ENCODE measurements at regions not wholly inside any gene's neighbourhood (a gene's known extent, or its start where the extent isn't known, plus 50 kb on each side); places are given as distances from the start of the nearest gene placed in this dataset.

GRCh38 chr18:51522821-51523220, 325.3 kb upstream of the MEX3C start:
- 20% methylated on average over 3 of the region's 3 CpGs for WGBS (ENCODE audit: missing lambda C conversion rate)
- TF ChIP-seq ZNF302 (CRISPR knock-in tag; IDR thresholded peaks at IDR 0.05) (no peak), POLR2AphosphoS2 (conservative IDR thresholded peaks at IDR 0.05; ENCODE audit: low read length) (no peak), FOSB (CRISPR knock-in tag; IDR thresholded peaks at IDR 0.05) (no peak), ZSCAN20 (CRISPR knock-in tag; IDR thresholded peaks at IDR 0.05) (no peak), CEBPB (IDR thresholded peaks at IDR 0.05) (no peak), HOXB13 (CRISPR knock-in tag; IDR thresholded peaks at IDR 0.05; ENCODE audit: low read depth) (no peak), ZFP36 (IDR thresholded peaks at IDR 0.05; ENCODE audit: borderline replicate concordance, partially characterized antibody) (no peak), RARB (CRISPR knock-in tag; IDR thresholded peaks at IDR 0.05) (no peak), PBX3 (IDR thresholded peaks at IDR 0.05) (no peak), PHF8 (IDR thresholded peaks at IDR 0.05; ENCODE audit: borderline replicate concordance, low read depth) (no peak)
- Histone ChIP-seq H3K4me1 (no peaks in the 10 kb centered on the region), H3K4me3 (no peak overlapping the region), H3K9me3 (no peaks in the 10 kb centered on the region), H3K4me2 (no peak overlapping the region), H3K27ac (no peak overlapping the region)
- DNase-seq (ENCODE audit: low read depth in 1 of 2, low spot score in 1 of 2), result peak; percentile 3 to 9
- ChIA-PET POLR2A (no interaction called here), CTCF (no interaction called here)
- peak in 1 of 2 experiments; percentile 48; a peak in 2 of 6 replicates for ATAC-seq
- no peak for FAIRE-seq

GRCh38 chr18:51523671-51524070, 326.2 kb upstream of the MEX3C start:
- TF ChIP-seq MAFK (IDR thresholded peaks at IDR 0.05; ENCODE audit: partially characterized antibody) (peak; percentile 63), FOXS1 (CRISPR knock-in tag; IDR thresholded peaks at IDR 0.05) (no peak)
- DNase-seq (ENCODE audit: low read depth in 1 of 2, low spot score in 1 of 2), result no peak
- WGBS (ENCODE audit: missing lambda C conversion rate), result 41% methylated on average over 3 of the region's 3 CpGs
- ChIA-PET CTCF (interaction anchor here (1.4 kb wide), 1 partner anchor 10 kb away, joined by 3 read pairs; no protein-coding TSS in a partner anchor), POLR2A (no interaction called here)
- FAIRE-seq, result no peak
- H3K4me3 ChIP-seq, result no peak overlapping the region
- no peak overlapping the region for H3K27ac ChIP-seq
- H3K9me3 ChIP-seq, result no peaks in the 10 kb centered on the region
- H3K4me1 ChIP-seq, result no peaks in the 10 kb centered on the region
- H3K4me2 ChIP-seq, result no peak overlapping the region
- no peak for ATAC-seq

DNA sequence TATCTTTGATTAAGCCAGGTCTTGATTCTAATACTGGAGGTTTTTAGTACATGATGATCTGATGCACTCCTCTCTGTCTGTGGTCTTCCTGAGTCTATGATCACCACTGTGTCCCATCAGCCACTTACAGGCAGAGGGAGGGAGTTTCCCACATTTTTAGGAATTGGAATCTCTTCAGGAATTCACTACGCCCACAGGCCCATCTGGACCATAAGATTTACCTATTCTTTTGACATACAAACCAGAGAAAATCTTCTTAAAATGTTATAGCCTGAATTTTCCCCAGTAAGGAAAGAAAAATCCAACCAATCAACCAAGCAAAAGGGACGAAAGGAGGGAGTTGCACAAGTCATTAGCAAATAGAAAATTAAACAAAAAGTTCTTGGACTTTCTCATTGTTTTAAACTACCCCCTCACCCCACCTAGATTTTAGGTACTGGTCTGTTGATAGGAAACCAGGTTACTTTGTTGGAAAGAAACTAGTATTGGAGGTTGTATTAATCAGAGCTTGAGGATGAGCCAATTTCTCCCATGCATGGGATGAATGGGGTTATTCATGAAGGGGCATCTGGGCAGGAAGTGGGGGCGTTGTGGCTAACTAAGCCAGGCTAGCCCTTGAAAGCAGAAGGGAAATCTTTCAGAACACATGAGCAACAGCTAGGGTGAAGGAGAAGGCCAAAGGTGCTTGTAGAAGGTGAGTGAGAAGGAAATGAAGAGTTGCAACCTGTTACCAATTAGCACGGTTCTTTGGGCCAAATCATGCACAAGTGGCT, 328.2 kb upstream of the MEX3C start:
- CTCF ChIA-PET, result no interaction called here
- TF ChIP-seq RARB (CRISPR knock-in tag; IDR thresholded peaks at IDR 0.05), result no peak
- TF ChIP-seq, protein P1, sequence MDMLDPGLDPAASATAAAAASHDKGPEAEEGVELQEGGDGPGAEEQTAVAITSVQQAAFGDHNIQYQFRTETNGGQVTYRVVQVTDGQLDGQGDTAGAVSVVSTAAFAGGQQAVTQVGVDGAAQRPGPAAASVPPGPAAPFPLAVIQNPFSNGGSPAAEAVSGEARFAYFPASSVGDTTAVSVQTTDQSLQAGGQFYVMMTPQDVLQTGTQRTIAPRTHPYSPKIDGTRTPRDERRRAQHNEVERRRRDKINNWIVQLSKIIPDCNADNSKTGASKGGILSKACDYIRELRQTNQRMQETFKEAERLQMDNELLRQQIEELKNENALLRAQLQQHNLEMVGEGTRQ (IDR thresholded peaks at IDR 0.05), result no peak
- no peak for TF ChIP-seq HOXA7 (CRISPR knock-in tag; IDR thresholded peaks at IDR 0.05)
- no peak for TF ChIP-seq CBX8 (IDR thresholded peaks at IDR 0.05)
- TF ChIP-seq FOSL2 (IDR thresholded peaks at IDR 0.05), result no peak
- TF ChIP-seq FOSL2 (CRISPR knock-in tag; IDR thresholded peaks at IDR 0.05), result no peak
- no peak for TF ChIP-seq JUNB (IDR thresholded peaks at IDR 0.05)
- TF ChIP-seq MAX (IDR thresholded peaks at IDR 0.05), result no peak
- TF ChIP-seq FOXS1 (CRISPR knock-in tag; IDR thresholded peaks at IDR 0.05), result no peak
- TF ChIP-seq CBX2 (IDR thresholded peaks at IDR 0.05; ENCODE audit: borderline replicate concordance, low read depth), result no peak
- TF ChIP-seq HOXB5 (CRISPR knock-in tag; IDR thresholded peaks at IDR 0.05), result no peak
- TF ChIP-seq FOSB (CRISPR knock-in tag; IDR thresholded peaks at IDR 0.05), result no peak
- POLR2A ChIA-PET, result no interaction called here
- no peak overlapping the region for H3K27ac ChIP-seq
- no peak for DNase-seq (ENCODE audit: low read depth in 1 of 2, low spot score in 1 of 2)
- no peak overlapping the region for H3K4me3 ChIP-seq
- no peak for ATAC-seq
- FAIRE-seq, result no peak
- WGBS (ENCODE audit: missing lambda C conversion rate), result 46% methylated on average over 4 of the region's 4 CpGs
- no peaks in the 10 kb centered on the region for H3K9me3 ChIP-seq
- H3K4me2 ChIP-seq, result no peak overlapping the region
- H3K4me1 ChIP-seq, result no peaks in the 10 kb centered on the region

Data from A549 (cell line).